Activated CD4-positive, alpha-beta T cell treated with anti-CD3 and anti-CD28 coated beads for 4 hours (primary cell): ENCODE measurements at regions not wholly inside any gene's neighbourhood (a gene's known extent, or its start where the extent isn't known, plus 50 kb on each side); places are given as distances from the start of the nearest gene placed in this dataset.
"Not testable (repeated sequence)": the region's sequence is repeated elsewhere in the genome, so short reads cannot be mapped to it uniquely, and the experiment has no call there.

Experiments
- DNase-seq, 2 donors: peaks; one replicate each; pipeline ENCODE4 v3.0.0-alpha.2; 2020

- DNase-seq, result peak; percentile 55 to 58
These were observed 57.8 kb upstream of the NBPF8 start for GRCh38 chr1:120357046-120357445.

- DNase-seq, result not testable (repeated sequence)
These were observed 58.7 kb upstream of the NBPF8 start for GRCh38 chr1:120356170-120356569.

GRCh38 chr1:120354618-120355184 lies 60.1 kb upstream of the NBPF8 start:
- peak; percentile 30 to 49 for DNase-seq

GRCh38 chr1:120342231-120343073 lies 72.4 kb upstream of the NBPF8 start:
- peak in 1 of 2 donors; percentile 8 for DNase-seq

- DNase-seq, result peak; percentile 1 to 4
These were observed 73.1 kb upstream of the NBPF8 start for GRCh38 chr1:120341756-120342155.

DNA sequence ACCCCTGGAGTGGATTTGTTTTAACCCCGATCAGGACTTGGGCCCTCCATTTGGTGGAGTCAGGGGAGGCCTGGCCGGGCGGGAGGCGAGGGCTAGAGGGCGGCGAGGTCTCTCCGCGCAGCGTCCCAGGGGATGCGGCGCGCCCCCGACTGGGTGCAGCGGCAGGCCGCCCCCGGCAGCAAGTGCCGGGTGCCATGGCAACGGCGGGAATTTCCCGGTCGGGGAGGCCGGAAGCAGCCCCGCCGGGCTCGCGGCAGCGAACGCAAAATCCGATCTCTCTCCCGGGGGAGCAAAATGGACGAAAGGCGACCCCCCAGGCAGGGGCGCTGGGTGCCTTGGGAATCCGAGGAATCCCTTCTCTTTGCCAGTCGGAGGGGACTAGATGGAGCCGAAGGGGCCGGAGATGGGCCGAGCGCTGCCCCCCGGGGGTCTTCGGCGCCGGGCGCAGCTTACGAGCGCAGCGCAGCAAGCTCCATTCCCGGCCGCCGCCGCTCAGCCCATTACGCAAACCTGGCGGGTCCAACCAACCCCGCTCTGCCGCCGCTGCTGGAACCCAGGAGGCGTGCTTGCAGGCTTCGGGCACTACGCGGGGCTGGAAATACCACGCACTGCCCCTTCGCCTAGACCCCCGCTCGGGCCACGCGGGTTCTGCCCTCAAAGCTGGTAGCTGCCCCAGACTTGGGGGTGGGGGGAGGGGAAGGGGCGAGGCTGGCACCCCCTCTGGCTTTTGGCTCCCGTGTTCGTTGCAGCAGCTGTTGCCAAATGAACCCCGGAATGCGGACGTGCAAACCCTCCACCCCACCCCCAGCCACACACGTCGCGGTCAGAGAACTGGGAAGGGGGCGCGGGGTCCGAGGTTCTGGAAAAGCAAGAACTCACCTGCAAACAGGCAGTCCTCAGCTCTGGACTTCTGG lies 73.7 kb upstream of the NBPF8 start:
- peak; percentile 53 to 62 for DNase-seq

DNA sequence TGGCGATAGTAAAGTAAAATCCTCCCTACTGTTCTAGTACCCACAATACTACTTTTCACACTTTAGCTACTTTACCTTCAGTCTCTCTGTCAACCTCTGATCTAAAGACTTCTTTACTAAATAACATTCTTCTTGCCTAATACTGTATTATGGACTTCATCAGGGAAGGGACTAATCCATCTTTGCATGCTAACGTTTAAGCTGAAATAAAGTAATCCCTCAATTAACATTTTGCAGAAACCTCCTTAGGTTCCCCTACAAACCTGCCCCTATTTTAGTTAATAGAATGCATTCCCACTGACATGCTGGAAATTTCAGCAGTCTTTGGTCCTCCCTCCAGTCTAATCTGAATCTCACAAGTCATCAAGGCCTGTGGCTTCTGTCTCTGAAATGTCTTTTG lies 99.1 kb upstream of the NBPF8 start:
- DNase-seq, result not testable (repeated sequence)

DNA sequence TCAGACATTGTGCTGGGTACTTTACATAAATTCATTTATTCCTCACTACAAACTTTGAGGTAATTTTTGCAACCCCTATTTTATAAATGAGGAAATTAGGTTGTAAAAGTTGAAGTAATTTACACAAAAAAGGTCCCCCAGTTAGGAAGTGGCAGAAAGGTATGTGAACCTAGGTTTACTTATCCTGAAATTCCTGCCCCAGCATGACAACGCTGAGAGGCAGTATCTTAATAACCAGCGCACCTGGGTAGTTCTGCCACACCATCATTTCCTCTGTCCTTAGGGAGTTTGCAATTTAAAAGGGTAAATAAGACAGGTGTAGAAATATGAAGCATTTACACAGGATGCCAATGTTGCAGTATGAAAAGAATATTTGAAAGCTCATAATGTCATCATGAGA lies 102.9 kb upstream of the NBPF8 start:
- not testable (repeated sequence) for DNase-seq

DNA sequence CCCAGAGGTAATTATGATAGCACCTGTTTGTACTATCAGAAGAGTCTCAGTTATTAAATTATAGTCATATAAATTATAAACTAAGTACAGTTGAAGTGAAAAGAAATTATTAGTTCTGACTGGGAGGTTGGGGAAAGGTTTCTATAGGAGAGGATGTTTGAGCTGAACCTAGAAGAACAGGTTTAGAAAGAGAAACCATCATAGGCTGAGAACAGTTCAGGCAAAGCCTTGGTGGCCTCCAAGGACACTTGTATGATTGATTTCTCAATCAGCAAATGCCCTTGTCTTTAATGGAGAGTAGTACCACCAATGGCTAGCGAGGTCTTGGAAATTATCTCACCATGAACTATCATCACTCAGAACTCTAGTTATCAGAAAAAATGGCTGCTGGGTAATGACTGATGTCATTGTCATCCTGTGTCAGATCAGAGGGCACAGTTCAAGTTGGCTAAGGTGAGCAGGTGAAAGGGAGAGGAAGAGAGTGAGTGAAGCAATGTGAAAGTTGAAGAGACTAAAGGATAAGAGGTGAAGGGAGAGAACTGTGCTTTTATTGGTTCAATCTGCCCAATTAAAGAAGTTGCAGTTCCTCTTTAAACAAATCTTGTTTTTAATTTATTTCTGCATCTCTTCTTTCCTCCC lies 105.8 kb upstream of the NBPF8 start:
- not testable (repeated sequence) for DNase-seq

DNA sequence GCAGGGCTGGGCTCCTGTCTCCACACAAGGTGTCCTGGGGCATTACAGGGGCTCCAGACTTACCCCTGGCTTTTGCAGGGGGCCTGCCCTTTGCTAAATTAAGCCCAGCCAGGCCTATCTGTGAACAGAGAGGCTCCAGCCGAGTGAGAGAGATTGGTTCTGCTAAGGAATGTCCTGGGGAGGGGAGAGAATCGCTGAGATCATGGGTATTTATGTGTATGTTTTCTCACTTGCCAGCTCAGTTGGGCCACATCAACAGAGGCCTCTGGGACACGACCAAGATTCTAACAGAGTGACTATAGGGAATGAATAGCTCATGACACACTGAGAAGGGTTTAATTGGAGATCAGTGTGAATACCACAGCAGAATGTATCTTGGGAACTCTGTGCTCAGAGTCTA lies 109.8 kb upstream of the NBPF8 start:
- DNase-seq, result not testable (repeated sequence)

GRCh38 chr1:120304341-120304740 lies 110.5 kb upstream of the NBPF8 start:
- DNase-seq, result not testable (repeated sequence)

DNA sequence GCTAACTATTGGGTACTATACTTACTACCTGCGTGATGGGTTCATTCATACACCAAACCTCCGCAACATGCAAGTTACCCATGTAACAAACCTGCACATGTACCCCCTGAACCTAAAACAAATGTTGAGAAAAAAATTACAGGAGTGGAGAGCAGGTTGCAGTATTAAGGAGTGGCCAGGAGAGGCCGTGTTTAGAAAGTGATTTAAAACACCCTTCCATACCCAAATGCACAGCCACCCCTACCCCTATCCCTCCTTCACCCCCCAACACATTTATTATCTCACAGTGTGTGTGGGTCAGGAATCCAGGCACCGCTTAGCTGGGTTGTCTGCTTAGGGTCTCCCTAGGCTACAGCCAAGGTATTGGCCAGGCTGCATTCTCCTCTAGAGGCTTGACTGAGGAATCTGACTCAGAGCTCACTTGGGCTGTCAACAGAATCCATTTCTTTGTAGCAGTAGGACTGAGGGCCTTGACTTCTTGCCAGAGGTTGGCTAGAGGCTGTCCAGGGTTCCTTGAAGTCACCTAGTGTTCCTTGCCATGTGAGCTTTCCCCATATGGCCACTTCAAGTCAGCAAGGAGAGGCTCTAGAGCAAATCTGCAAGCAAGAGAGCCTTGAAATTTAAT lies 115.3 kb upstream of the NBPF8 start:
- not testable (repeated sequence) for DNase-seq

DNA sequence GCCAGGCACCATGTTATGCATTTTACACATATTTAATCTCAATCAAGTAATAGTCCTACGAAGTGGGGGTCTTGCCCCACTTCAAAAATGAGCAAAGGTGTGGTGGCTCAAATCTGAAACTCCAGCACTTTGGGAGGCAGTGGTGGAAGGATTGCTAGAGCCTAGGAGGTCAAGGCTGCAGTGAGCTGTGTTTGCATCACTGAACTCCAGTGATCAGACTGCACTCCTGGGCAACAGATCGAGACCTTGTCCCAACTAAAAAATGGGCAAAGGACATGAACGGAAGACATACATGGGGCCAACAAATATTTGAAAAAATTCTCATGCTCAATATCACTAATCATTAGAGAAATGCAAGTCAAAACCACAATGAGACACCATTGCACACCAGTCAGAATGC lies 116.3 kb upstream of the NBPF8 start:
- DNase-seq, result not testable (repeated sequence)

GRCh38 chr1:120297345-120297953 lies 117.4 kb upstream of the NBPF8 start:
- DNase-seq, result not testable (repeated sequence)

DNA sequence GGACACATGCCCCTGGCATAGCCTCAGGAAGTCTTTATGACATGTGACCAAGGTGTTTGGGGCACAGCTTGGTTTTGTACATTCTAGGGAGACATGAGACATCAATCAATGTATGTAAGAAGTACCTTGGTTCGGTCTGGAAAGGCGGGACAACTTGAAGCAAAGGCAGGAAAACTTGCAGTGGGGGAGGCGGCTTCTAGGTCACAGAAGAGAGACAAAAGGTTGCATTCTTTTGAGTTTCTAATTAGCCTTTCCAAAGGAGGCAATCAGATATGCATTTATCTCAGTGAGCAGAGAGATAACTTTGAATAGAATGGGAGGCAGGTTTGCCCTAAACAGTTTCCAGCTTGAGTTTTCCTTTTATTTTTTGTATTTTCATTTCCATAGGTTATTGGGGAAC lies 113.8 kb upstream of the SEC22B start:
- not testable (repeated sequence) for DNase-seq

DNA sequence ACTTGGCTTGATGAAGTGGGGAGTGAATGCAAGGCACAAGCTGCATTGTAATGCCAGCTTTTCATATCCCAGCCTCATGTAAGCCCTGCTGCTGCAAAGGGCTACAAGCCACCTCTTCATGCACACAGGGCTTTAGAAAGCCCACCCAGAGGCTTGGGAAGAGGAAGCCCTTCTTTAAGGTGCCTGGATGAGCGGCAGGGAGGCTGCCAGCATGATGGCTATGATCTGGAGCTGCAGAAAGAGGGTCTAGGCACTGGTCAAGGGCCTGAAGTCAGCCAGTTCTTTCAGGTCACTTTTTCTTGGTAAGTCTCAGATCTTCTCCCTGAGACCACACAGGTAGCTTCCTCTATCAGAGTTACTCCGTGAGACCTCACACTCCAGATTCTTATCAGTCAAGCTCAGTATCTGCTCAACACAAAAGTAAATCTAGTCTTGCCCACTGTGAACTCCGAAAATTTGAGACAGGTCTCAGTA lies 113.3 kb upstream of the SEC22B start:
- not testable (repeated sequence) for DNase-seq

DNA sequence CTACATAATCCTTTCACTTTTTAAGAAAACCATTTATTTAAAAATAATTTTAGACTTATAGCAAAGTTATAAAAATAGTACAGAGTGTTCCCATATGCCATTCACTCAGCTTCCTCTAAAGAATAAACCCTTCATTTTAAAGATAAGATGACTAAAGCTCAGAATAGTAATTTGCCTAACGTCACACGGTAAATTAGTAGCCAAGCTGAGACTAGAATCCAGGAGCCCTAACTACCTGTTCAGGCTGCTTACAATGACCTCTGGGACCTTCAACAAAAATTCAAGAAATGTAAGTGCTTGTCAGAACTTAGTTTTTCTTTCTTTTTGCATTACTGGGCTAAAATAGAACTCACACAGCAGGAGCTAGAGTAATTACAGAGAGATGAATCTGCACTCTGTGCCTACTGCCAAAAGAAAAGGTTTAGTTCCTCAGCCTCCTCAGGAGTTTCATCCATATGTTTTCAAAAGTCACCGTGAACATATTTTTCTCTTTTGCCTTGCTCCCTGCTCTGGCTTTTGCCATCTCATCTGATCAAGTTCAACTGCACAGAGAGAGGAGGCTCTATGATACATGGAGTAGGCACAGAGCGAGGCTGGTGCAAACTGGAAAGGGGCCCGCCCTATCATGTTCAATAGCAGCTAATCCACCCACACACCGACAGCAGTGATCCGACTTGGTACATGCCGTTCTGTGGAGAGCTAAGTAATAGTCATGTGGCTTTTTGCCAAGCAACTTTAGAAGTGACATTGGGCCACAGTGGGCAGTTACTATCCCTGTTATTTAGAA lies 112.7 kb upstream of the SEC22B start:
- not testable (repeated sequence) for DNase-seq

DNA sequence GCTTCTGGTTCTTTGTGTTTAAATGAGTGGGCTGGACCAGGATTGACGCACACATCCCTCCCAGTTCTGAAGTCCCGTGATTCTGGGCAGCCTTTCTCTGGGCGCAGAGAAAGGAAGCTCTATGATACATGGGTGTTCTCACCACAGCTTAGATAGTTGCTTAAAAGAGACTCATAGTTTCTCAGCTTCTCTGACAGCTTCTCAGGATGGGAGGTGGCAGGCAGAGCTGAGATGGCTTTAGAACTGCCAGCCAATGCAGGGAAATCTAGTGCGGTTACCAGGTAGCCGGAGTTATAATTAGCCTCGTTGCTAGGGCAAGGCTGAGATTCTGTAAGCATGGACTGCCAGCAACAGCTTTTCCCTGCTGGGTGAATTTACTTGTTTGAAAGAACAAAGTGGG lies 111.8 kb upstream of the SEC22B start:
- not testable (repeated sequence) for DNase-seq

DNA sequence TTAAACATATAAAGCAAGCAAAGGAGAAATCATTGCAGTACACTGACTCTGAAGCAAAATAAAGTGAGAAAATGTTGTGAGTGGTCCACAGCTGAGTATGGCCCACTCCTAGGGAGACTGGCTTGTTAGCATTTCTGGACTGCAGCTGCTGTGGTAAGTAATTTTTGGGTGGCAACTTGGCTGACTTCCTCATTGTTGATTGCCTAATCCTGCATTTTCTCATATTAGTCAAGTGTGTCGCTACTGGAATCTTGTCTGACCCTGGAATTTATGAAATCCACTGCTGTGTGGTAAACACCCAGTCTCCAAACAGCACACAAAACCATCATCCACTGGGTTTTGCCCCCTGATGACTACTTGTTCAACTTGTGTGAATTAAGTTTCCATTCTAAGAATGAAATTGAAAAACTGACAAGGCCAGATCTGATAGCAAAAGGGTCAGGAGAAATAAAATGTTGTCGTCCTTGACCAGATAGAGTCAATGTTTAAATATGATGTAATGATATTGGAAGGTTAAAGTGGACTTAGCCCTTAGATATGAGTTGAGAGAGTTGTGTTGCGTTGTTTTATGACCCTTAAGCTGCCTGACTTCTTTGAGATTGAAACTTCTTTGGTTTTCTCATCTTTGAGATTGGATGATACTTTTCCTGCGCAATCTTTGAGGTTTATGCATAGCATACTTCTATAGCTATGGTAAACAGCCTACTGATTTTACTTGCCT lies 106.6 kb upstream of the SEC22B start:
- DNase-seq, result not testable (repeated sequence)

DNA sequence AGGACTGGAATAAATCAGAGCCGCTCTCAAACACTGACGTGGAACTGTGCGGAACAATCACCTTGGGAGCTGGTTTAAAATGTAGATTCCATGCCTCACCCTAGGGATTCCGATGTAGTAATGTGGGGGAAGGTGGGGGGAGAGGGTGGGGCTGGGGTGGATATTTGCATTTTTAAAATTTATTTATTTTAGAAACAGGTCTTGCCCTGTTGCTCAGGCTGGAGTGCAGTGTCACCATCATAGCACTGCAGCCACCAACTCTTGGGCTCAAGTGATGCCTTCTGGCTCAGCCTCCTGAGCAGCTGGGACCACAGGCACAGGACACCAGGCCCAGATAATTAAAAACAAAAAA lies 101.9 kb upstream of the SEC22B start:
- DNase-seq, result not testable (repeated sequence)
